Middle frontal gyrus (tissue), 1 donor: ENCODE measurements at regions not wholly inside any gene's neighbourhood (a gene's known extent, or its start where the extent isn't known, plus 50 kb on each side); places are given as distances from the start of the nearest gene placed in this dataset.
"Not testable (repeated sequence)": the region's sequence is repeated elsewhere in the genome, so short reads cannot be mapped to it uniquely, and the experiment has no call there.

Experiments
- DNase-seq: peaks from one replicate; pipeline ENCODE4 v3.0.0-alpha.2; 2015; ENCODE audit warnings: low spot score; ENCODE audit errors: extremely low spot score

GRCh38 chr10:55169493-55169892 lies 368.5 kb upstream of the PCDH15 start:
- DNase-seq: no peak

GRCh38 chr10:55168343-55168742 lies 367.3 kb upstream of the PCDH15 start:
- DNase-seq: no peak

- DNase-seq: no peak
Observed at GRCh38 chr10:55163388-55163979, 362.5 kb upstream of the PCDH15 start.

- not testable (repeated sequence) for DNase-seq
Observed at GRCh38 chr10:55162321-55162720, 361.3 kb upstream of the PCDH15 start.

- no peak for DNase-seq
Observed at GRCh38 chr10:55160655-55161283, 359.7 kb upstream of the PCDH15 start.

GRCh38 chr10:55158633-55159032 lies 357.6 kb upstream of the PCDH15 start:
- no peak for DNase-seq

- no peak for DNase-seq
Observed at GRCh38 chr10:55146032-55146431, 345.0 kb upstream of the PCDH15 start.

GRCh38 chr10:55144001-55144400 lies 343.0 kb upstream of the PCDH15 start:
- no peak for DNase-seq

GRCh38 chr10:55141892-55142291 lies 340.9 kb upstream of the PCDH15 start:
- DNase-seq: no peak

GRCh38 chr10:55137063-55137462 lies 336.0 kb upstream of the PCDH15 start:
- no peak for DNase-seq

- no peak for DNase-seq
Observed at GRCh38 chr10:55104738-55105137, 303.7 kb upstream of the PCDH15 start.

- no peak for DNase-seq
Observed at GRCh38 chr10:55098452-55098851, 297.4 kb upstream of the PCDH15 start.

- DNase-seq: no peak
Observed at GRCh38 chr10:55091691-55092328, 290.8 kb upstream of the PCDH15 start.

- DNase-seq: no peak
Observed at GRCh38 chr10:55078121-55078520, 277.1 kb upstream of the PCDH15 start.

GRCh38 chr10:55065185-55065584 lies 264.2 kb upstream of the PCDH15 start:
- no peak for DNase-seq

- no peak for DNase-seq
Observed at GRCh38 chr10:55063811-55064210, 262.8 kb upstream of the PCDH15 start.

GRCh38 chr10:55062349-55062748 lies 261.3 kb upstream of the PCDH15 start:
- no peak for DNase-seq

GRCh38 chr10:55058800-55059199 lies 257.8 kb upstream of the PCDH15 start:
- no peak for DNase-seq

GRCh38 chr10:55051515-55051914 lies 250.5 kb upstream of the PCDH15 start:
- DNase-seq: no peak

- no peak for DNase-seq
Observed at GRCh38 chr10:55048830-55049498, 247.9 kb upstream of the PCDH15 start.

- no peak for DNase-seq
Observed at GRCh38 chr10:55043540-55043939, 242.5 kb upstream of the PCDH15 start.

GRCh38 chr10:55033061-55033460 lies 232.0 kb upstream of the PCDH15 start:
- no peak for DNase-seq
